Osteocyte (in vitro differentiated cells): ENCODE measurements at regions not wholly inside any gene's neighbourhood (a gene's known extent, or its start where the extent isn't known, plus 50 kb on each side); places are given as distances from the start of the nearest gene placed in this dataset.
A peak's percentile ranks its signal among the peaks of the same experiment; 100 is the strongest.

Experiments used
- DNase-seq: peaks from one replicate; pipeline ENCODE4 v3.0.0; 2021; ENCODE audit warnings: mixed read lengths; ENCODE audit not compliant: unreplicated experiment; ENCODE audit errors: extremely low spot score
- H3K27ac Mint-ChIP-seq: one replicate; pipeline ENCODE4 v1.8.0; 2021; ENCODE audit warnings: mild to moderate bottlenecking, mixed read lengths; ENCODE audit not compliant: unreplicated experiment
- H3K27me3 Mint-ChIP-seq: one replicate; pipeline ENCODE4 v1.8.0; 2021; ENCODE audit warnings: mixed read lengths; ENCODE audit not compliant: unreplicated experiment
- H3K36me3 Mint-ChIP-seq: one replicate; pipeline ENCODE4 v1.8.0; 2021; ENCODE audit warnings: mixed read lengths; ENCODE audit not compliant: unreplicated experiment
- H3K4me1 Mint-ChIP-seq: one replicate; pipeline ENCODE4 v1.8.0; 2021; ENCODE audit warnings: mixed read lengths; ENCODE audit not compliant: unreplicated experiment
- H3K4me3 Mint-ChIP-seq: one replicate; pipeline ENCODE4 v1.8.0; 2021; ENCODE audit warnings: mild to moderate bottlenecking, moderate library complexity, mixed read lengths; ENCODE audit not compliant: unreplicated experiment
- H3K9me3 Mint-ChIP-seq: one replicate; pipeline ENCODE4 v1.8.0; 2021; ENCODE audit warnings: mixed read lengths; ENCODE audit not compliant: unreplicated experiment
- TF ChIP-seq, protein P1 (sequence below): fragments of 200-600 bp; sonication (generic); IDR thresholded peaks from 2 replicates; pipeline ENCODE4 v1.5.0; 2021; ENCODE audit warnings: antibody characterized with exemption, mild to moderate bottlenecking, moderate library complexity

DNA sequence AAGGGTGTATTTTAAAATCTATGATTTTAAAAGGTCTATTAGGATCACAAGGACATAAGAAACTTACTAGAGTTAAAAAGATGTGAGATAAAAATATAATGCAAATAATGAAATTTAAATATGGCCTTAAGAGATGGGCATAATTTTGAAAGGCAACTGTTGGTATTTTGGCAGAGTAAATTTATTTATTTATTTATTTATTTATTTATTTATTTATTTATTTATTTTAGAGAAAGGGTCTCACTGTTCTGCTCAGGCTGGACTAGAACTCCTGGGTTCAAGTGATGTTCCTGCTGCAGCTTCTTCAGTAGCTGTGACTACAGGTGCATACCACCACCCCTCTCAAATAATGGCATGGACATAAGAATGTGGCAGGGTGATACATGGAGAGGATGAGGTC, 932.1 kb upstream of the LCORL start:
- Mint-ChIP-seq H3K4me3 (no peak overlapping the region), H3K36me3 (no peaks in the 10 kb centered on the region), H3K4me1 (no peaks in the 10 kb centered on the region), H3K27ac (no peak overlapping the region), H3K9me3 (peaks cover 5% of the 10 kb centered on the region), H3K27me3 (peaks cover 8% of the 10 kb centered on the region)
- TF ChIP-seq, protein P1, sequence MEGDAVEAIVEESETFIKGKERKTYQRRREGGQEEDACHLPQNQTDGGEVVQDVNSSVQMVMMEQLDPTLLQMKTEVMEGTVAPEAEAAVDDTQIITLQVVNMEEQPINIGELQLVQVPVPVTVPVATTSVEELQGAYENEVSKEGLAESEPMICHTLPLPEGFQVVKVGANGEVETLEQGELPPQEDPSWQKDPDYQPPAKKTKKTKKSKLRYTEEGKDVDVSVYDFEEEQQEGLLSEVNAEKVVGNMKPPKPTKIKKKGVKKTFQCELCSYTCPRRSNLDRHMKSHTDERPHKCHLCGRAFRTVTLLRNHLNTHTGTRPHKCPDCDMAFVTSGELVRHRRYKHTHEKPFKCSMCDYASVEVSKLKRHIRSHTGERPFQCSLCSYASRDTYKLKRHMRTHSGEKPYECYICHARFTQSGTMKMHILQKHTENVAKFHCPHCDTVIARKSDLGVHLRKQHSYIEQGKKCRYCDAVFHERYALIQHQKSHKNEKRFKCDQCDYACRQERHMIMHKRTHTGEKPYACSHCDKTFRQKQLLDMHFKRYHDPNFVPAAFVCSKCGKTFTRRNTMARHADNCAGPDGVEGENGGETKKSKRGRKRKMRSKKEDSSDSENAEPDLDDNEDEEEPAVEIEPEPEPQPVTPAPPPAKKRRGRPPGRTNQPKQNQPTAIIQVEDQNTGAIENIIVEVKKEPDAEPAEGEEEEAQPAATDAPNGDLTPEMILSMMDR = no peak
- DNase-seq = no peak

DNA sequence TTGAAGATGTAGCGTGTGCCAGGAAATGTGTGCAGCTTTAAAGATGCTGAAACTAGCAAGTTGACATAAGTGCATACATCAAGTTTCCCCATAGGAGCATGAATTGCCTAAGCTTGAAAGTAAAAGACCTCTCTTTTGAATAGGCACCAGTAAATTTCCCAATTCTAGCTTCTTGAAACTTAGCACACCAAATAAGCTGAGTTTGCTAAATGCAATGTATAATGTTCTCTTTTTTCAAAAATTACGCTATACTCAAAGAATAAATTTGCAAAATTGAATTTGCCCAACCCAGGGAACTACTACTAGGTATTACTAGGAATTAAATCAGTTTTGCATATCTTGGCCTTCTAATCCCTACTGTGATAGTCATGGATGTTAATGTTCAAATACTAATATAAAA, 923.9 kb upstream of the LCORL start:
- H3K36me3 Mint-ChIP-seq = no peaks in the 10 kb centered on the region
- H3K9me3 Mint-ChIP-seq = peaks cover 6% of the 10 kb centered on the region

DNA sequence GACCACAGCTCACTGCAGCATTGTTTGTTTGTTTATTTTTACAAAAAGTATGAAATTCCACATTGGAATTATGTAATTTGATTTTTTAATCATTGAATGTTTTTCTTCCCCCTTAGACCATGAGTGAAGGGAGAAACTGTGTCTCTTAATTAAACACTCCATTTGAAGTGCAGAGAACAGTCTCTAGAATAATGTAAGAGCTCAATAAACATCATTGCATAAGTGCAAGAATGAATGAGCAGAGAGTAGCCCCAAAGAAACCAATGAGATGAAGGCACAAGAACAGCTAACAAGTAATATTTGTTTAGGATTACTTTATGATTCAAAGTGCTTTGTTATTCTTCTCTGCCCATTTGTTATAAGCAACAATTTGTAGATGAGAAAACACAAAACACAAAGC, 921.3 kb upstream of the LCORL start:
- no peak for DNase-seq
- H3K9me3 Mint-ChIP-seq = no peaks in the 10 kb centered on the region
- TF ChIP-seq, protein P1 = no peak
- no peak overlapping the region for H3K4me3 Mint-ChIP-seq
- peaks cover 16% of the 10 kb centered on the region for H3K4me1 Mint-ChIP-seq
- peaks cover 4% of the 10 kb centered on the region for H3K27me3 Mint-ChIP-seq
- no peak overlapping the region for H3K27ac Mint-ChIP-seq
- no peaks in the 10 kb centered on the region for H3K36me3 Mint-ChIP-seq

More for the DNA sequence above, 923.9 kb upstream of the LCORL start:
- TF ChIP-seq, protein P1 = no peak
- Mint-ChIP-seq H3K4me1 (no peaks in the 10 kb centered on the region), H3K4me3 (no peak overlapping the region), H3K27me3 (peaks cover 8% of the 10 kb centered on the region), H3K27ac (no peak overlapping the region)
- DNase-seq = no peak

DNA sequence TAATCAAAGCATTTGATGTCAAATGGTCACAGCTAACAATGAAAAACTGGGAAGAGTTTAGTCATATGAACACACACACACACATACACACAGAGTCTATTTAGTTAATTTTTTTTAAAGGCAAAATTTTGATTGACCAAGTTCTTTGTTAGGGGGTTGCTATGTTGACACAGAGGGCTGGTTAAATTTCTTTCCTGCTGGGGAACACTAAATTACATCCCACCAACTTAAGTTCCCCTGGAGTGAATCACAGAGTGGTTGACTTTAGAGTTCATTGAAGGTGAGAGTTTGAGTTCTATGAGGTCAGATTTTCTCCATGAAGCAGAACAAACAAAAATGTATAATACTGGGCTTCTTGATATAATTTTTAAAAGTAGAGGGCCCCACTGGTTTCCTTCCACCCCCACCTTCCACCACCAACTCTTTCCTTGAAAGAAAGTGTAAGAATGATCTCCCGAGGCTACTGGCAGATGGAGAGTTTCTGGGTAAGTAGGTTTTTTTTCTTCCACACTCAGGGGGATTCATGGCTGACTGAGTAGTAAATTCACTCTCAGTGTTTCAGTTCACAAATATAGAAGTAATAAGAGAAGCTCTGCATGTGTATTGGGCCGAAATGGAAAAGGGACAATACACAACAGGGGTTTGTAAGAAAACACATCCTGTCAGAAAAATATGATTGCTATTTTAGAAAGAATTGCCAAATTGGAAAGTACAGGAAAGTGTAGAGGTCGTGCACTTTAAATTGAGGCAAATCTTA, 917.0 kb upstream of the LCORL start:
- TF ChIP-seq, protein P1 = no peak
- H3K4me1 Mint-ChIP-seq = peaks cover 16% of the 10 kb centered on the region
- no peak overlapping the region for H3K4me3 Mint-ChIP-seq
- no peaks in the 10 kb centered on the region for H3K36me3 Mint-ChIP-seq
- no peaks in the 10 kb centered on the region for H3K9me3 Mint-ChIP-seq
- no peak for DNase-seq
- H3K27me3 Mint-ChIP-seq = peaks cover 5% of the 10 kb centered on the region
- peak overlapping the region; percentile 39 for H3K27ac Mint-ChIP-seq

DNA sequence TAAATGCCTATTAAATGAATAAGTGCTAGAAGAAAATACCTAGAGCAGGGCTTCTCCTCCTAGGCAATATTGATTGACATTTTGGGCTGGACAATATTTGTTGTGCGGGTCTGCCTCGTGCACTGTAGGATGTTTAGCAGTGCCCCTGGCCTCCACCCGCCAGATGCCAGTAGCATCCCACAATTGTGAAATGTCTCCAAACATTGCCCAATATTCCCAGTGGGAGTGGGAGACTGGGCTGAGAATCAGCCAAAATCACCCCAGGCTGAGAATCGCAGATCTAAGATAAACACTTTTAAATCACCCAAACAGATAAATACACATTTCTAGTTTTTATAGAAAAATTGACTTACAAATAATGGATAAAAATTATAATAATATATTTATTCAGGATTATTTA, 916.2 kb upstream of the LCORL start:
- Mint-ChIP-seq H3K9me3 (no peaks in the 10 kb centered on the region), H3K4me3 (no peak overlapping the region), H3K27ac (peak overlapping the region; percentile 19), H3K36me3 (no peaks in the 10 kb centered on the region), H3K27me3 (peaks cover 3% of the 10 kb centered on the region), H3K4me1 (peaks cover 16% of the 10 kb centered on the region)
- DNase-seq = no peak
- TF ChIP-seq, protein P1 = no peak
